ENCODE measurements at regions not wholly inside any gene's neighbourhood (a gene's known extent, or its start where the extent isn't known, plus 50 kb on each side); places are given as distances from the start of the nearest gene placed in this dataset.
"Not testable (repeated sequence)": the region's sequence is repeated elsewhere in the genome, so short reads cannot be mapped to it uniquely, and the experiment has no call there.

DNA sequence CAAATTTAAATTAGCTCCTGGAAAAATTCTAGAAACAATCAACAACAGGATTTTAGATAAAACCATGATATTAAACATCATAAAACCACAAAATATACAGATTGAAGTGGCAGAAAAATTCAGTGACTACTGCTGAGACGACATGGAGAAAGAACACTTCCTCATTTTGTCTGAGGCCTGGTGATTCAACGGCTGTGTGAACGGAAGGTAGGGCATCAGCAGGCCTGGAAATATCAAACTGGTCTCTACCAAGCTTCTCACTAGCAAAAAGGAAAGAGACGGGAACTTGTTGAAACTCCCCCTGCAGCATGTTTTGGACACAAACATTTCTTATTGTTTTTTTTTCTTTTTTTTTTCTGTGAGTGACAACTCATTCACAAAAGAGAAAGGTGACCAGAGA is 58.0 kb upstream of the AHI1 start:
- Histone ChIP-seq H3K4me2 (ENCODE audit: low read depth, low read length, poor library complexity, severe bottlenecking) (no peak overlapping the region), H3K9me2 (replicated peaks; ENCODE audit: insufficient read depth, low read length) (no peaks in the 10 kb centered on the region), H3K9ac (ENCODE audit: low read length) (no peak overlapping the region), H3K27ac (ENCODE audit: low read depth, low read length) (no peak overlapping the region), H3F3A (ENCODE audit: insufficient read depth) (no peaks in the 10 kb centered on the region), H3K9me3 (ENCODE audit: insufficient read depth, low read length) (no peaks in the 10 kb centered on the region), H2AFZ (ENCODE audit: low read depth, low read length, severe bottlenecking) (peak overlapping the region; percentile 25), H3K36me3 (ENCODE audit: low read length) (no peaks in the 10 kb centered on the region), H3K79me2 (ENCODE audit: insufficient read depth, low read length) (no peaks in the 10 kb centered on the region), H3K4me3 (ENCODE audit: insufficient read depth, low read length, poor library complexity, severe bottlenecking) (no peak overlapping the region), H4K20me1 (ENCODE audit: low read depth, low read length) (no peaks in the 10 kb centered on the region), H3K27me3 (ENCODE audit: low read length) (no peaks in the 10 kb centered on the region)
- TF ChIP-seq, protein P1, sequence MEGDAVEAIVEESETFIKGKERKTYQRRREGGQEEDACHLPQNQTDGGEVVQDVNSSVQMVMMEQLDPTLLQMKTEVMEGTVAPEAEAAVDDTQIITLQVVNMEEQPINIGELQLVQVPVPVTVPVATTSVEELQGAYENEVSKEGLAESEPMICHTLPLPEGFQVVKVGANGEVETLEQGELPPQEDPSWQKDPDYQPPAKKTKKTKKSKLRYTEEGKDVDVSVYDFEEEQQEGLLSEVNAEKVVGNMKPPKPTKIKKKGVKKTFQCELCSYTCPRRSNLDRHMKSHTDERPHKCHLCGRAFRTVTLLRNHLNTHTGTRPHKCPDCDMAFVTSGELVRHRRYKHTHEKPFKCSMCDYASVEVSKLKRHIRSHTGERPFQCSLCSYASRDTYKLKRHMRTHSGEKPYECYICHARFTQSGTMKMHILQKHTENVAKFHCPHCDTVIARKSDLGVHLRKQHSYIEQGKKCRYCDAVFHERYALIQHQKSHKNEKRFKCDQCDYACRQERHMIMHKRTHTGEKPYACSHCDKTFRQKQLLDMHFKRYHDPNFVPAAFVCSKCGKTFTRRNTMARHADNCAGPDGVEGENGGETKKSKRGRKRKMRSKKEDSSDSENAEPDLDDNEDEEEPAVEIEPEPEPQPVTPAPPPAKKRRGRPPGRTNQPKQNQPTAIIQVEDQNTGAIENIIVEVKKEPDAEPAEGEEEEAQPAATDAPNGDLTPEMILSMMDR (IDR thresholded peaks at IDR 0.05; ENCODE audit: insufficient read depth, low read length, poor library complexity, severe bottlenecking) = no peak
- no peak for TF ChIP-seq EZH2phosphoT487 (conservative IDR thresholded peaks at IDR 0.05; ENCODE audit: low read length)

DNA sequence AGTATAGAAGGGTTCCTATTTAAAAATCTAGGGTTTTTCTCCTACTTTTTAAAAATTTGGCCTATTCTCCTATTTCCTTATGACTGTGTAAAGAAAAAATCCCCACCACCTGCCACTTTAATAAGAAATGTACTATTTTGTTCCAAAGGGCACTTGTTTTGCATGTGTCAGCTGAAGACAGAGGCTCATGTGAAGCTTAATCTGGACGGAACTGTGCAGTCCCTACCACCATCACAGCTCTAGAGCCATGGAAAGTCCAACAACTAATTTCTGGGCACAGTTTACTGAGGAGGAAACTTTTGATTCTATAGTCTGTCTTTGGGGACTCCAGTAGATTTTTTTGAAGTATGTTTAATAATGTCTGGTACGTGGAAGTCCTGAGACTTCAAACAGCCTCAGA is 60.0 kb upstream of the AHI1 start:
- Histone ChIP-seq H3K4me2 (ENCODE audit: low read depth, low read length, poor library complexity, severe bottlenecking) (no peak overlapping the region), H3K36me3 (ENCODE audit: low read length) (no peaks in the 10 kb centered on the region), H3K27ac (ENCODE audit: low read depth, low read length) (no peak overlapping the region), H2AFZ (ENCODE audit: low read depth, low read length, severe bottlenecking) (no peak overlapping the region), H3F3A (ENCODE audit: insufficient read depth) (no peaks in the 10 kb centered on the region), H3K9me3 (ENCODE audit: insufficient read depth, low read length) (no peaks in the 10 kb centered on the region), H3K27me3 (ENCODE audit: low read length) (no peaks in the 10 kb centered on the region), H4K20me1 (ENCODE audit: low read depth, low read length) (no peaks in the 10 kb centered on the region), H3K9ac (ENCODE audit: low read length) (no peak overlapping the region), H3K4me3 (ENCODE audit: insufficient read depth, low read length, poor library complexity, severe bottlenecking) (no peak overlapping the region), H3K9me2 (replicated peaks; ENCODE audit: insufficient read depth, low read length) (no peaks in the 10 kb centered on the region), H3K79me2 (ENCODE audit: insufficient read depth, low read length) (no peaks in the 10 kb centered on the region)
- no peak for TF ChIP-seq EZH2phosphoT487 (conservative IDR thresholded peaks at IDR 0.05; ENCODE audit: low read length)
- TF ChIP-seq, protein P1 (IDR thresholded peaks at IDR 0.05; ENCODE audit: insufficient read depth, low read length, poor library complexity, severe bottlenecking) = no peak

DNA sequence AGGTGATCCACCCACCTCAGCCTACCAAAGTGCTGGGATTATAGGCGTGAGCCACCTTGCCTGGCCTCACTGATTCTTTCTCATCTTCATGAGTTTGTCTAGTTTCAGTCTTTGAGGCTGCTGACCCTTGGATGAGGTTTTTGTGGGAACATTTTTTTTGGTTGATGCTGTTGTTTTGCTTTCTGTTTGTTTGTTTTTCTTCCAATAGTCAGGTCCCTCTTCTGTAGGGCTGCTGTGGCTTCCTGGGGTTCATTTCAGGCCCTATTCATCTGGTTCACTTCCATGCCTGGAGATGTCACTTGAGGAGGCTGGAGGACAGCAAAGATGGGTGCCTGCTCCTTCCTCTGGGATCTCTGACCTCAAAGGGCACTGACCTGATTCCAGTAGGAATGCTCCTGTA is 68.1 kb upstream of the AHI1 start:
- H2AFZ ChIP-seq (ENCODE audit: low read depth, low read length, severe bottlenecking); H3K9ac ChIP-seq (ENCODE audit: low read length); H3K9me2 ChIP-seq (replicated peaks; ENCODE audit: insufficient read depth, low read length); H3K36me3 ChIP-seq (ENCODE audit: low read length); H3K4me2 ChIP-seq (ENCODE audit: low read depth, low read length, poor library complexity, severe bottlenecking); H3K4me3 ChIP-seq (ENCODE audit: insufficient read depth, low read length, poor library complexity, severe bottlenecking); H3K27ac ChIP-seq (ENCODE audit: low read depth, low read length); H3K9me3 ChIP-seq (ENCODE audit: insufficient read depth, low read length); H3K79me2 ChIP-seq (ENCODE audit: insufficient read depth, low read length); H3F3A ChIP-seq (ENCODE audit: insufficient read depth); H3K27me3 ChIP-seq (ENCODE audit: low read length); H4K20me1 ChIP-seq (ENCODE audit: low read depth, low read length): not testable (repeated sequence)

DNA sequence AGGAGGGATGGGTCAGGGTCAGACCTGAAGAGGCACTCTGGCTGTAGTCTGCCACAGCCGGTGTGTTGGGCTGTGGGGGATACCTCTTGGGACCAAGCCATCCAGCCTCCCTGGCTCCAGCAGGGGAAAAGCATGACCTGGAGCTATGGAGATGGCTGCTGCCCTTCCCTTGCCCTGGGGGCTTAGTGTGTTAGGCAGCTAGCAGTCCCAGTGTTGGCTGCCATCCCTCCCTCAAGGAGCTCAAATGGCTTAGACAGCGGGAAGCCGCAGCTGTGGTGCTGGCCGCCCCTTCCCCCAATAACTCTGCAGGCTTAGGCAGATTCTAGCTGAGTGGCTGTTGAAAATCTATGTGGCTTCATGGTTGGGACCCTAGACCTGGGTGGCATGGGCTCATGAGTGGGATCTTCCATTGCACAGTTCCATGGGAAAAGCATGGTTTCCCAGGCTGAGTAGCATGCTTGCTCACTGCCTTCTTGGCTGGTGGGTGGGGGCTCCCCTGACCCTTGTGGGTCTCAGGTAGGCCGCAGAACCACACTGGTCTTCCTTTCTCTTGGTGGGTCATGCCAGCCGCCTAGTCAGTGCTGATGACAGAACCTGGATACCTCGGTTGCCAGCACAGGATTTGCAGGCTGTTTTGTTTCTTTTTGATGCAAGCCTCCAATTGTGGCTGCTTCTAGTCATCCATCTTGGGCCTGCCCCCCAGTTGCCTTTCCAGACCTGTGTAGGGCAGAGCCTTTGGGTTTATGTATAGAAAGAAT is 69.0 kb upstream of the AHI1 start:
- H3K9me3 ChIP-seq (ENCODE audit: insufficient read depth, low read length) = no peaks in the 10 kb centered on the region
- no peaks in the 10 kb centered on the region for H3K79me2 ChIP-seq (ENCODE audit: insufficient read depth, low read length)
- no peak overlapping the region for H3K4me2 ChIP-seq (ENCODE audit: low read depth, low read length, poor library complexity, severe bottlenecking)
- H3K27ac ChIP-seq (ENCODE audit: low read depth, low read length) = no peak overlapping the region
- no peaks in the 10 kb centered on the region for H3F3A ChIP-seq (ENCODE audit: insufficient read depth)
- H3K9ac ChIP-seq (ENCODE audit: low read length) = no peak overlapping the region
- H2AFZ ChIP-seq (ENCODE audit: low read depth, low read length, severe bottlenecking) = no peak overlapping the region
- H3K27me3 ChIP-seq (ENCODE audit: low read length) = no peaks in the 10 kb centered on the region
- H3K36me3 ChIP-seq (ENCODE audit: low read length) = no peaks in the 10 kb centered on the region
- no peak overlapping the region for H3K4me3 ChIP-seq (ENCODE audit: insufficient read depth, low read length, poor library complexity, severe bottlenecking)
- no peaks in the 10 kb centered on the region for H3K9me2 ChIP-seq (replicated peaks; ENCODE audit: insufficient read depth, low read length)
- TF ChIP-seq, protein P1 (IDR thresholded peaks at IDR 0.05; ENCODE audit: insufficient read depth, low read length, poor library complexity, severe bottlenecking) = no peak
- TF ChIP-seq EZH2phosphoT487 (conservative IDR thresholded peaks at IDR 0.05; ENCODE audit: low read length) = no peak
- H4K20me1 ChIP-seq (ENCODE audit: low read depth, low read length) = no peaks in the 10 kb centered on the region

All from SU-DHL-6 (cell line).